ENCODE measurements at regions not wholly inside any gene's neighbourhood (a gene's known extent, or its start where the extent isn't known, plus 50 kb on each side); places are given as distances from the start of the nearest gene placed in this dataset.

- Histone ChIP-seq H3K9me3 (replicated peaks; ENCODE audit: control insufficient read depth, insufficient read depth, low read length) (no peaks in the 10 kb centered on the region), H4K20me1 (replicated peaks; ENCODE audit: control insufficient read depth, extremely low read depth, insufficient read depth, low read length) (no peaks in the 10 kb centered on the region), H3K27ac (ENCODE audit: insufficient read depth, low read depth, low read length) (no peak overlapping the region), H3K79me2 (ENCODE audit: control insufficient read depth, insufficient read depth, low read length) (no peaks in the 10 kb centered on the region), H3K27me3 (ENCODE audit: control insufficient read depth in 2 of 2, insufficient read depth in 2 of 2, low read length in 2 of 2) (no peaks in the 10 kb centered on the region), H3K9ac (replicated peaks; ENCODE audit: extremely low read depth, insufficient read depth, low read length) (no peak overlapping the region), H3K9me1 (replicated peaks; ENCODE audit: control insufficient read depth, extremely low read depth, insufficient read depth, low read length) (no peaks in the 10 kb centered on the region), H3K4me1 (ENCODE audit: control insufficient read depth, extremely low read depth, insufficient read depth, low read length) (no peaks in the 10 kb centered on the region), H3K4me3 (replicated peaks in 1 of 3; ENCODE audit: insufficient read depth in 1 of 3, low read depth in 1 of 3, low read length in 3 of 3) (no peak overlapping the region), H2AFZ (ENCODE audit: low read depth, low read length) (no peak overlapping the region), H3K36me3 (ENCODE audit: control insufficient read depth in 2 of 2, extremely low read depth in 1 of 2, insufficient read depth in 2 of 2, low read length in 2 of 2) (no peaks in the 10 kb centered on the region), H3K4me2 (ENCODE audit: insufficient read depth, low read length) (no peak overlapping the region)
- BruUV-seq (replicated peaks): no TSS peak
- intact Hi-C loops (cut with micrococcal nuclease) (no loop called here), dilution Hi-C loops (cut with MboI; ENCODE audit: extremely low pct_ligation_motif_present, low sequenced_read_pairs) (no loop called here)
- FAIRE-seq (no peak), DNase-seq (ENCODE audit: low read depth, low spot score) (no peak)
- CTCF ChIA-PET: interaction anchor here (0.8 to 1.4 kb wide), 2 partner anchors 23 to 25 kb away, joined by 3 read pairs; no protein-coding TSS in a partner anchor
- POLR2A ChIA-PET: no interaction called here
- no peak for TF ChIP-seq JUN (IDR thresholded peaks at IDR 0.05; ENCODE audit: borderline replicate concordance, insufficient read depth, insufficient read length, low read depth)
- TF ChIP-seq POLR2A (IDR thresholded peaks at IDR 0.05; ENCODE audit: low read depth, low read length): no peak
- no peak for TF ChIP-seq MYC (IDR thresholded peaks at IDR 0.05; ENCODE audit: low read depth, low read length)
- TF ChIP-seq GATA2 (IDR thresholded peaks at IDR 0.05; ENCODE audit: insufficient read depth, insufficient read length, low read depth, low read length): no peak
- no peak for TF ChIP-seq MAX (IDR thresholded peaks at IDR 0.05; ENCODE audit: insufficient read depth, insufficient read length)
- TF ChIP-seq FOS (IDR thresholded peaks at IDR 0.05; ENCODE audit: borderline replicate concordance, insufficient read depth, low read length): no peak
- TF ChIP-seq, protein P1, sequence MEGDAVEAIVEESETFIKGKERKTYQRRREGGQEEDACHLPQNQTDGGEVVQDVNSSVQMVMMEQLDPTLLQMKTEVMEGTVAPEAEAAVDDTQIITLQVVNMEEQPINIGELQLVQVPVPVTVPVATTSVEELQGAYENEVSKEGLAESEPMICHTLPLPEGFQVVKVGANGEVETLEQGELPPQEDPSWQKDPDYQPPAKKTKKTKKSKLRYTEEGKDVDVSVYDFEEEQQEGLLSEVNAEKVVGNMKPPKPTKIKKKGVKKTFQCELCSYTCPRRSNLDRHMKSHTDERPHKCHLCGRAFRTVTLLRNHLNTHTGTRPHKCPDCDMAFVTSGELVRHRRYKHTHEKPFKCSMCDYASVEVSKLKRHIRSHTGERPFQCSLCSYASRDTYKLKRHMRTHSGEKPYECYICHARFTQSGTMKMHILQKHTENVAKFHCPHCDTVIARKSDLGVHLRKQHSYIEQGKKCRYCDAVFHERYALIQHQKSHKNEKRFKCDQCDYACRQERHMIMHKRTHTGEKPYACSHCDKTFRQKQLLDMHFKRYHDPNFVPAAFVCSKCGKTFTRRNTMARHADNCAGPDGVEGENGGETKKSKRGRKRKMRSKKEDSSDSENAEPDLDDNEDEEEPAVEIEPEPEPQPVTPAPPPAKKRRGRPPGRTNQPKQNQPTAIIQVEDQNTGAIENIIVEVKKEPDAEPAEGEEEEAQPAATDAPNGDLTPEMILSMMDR (IDR thresholded peaks at IDR 0.05; ENCODE audit: extremely low read depth in 1 of 2, insufficient read depth in 1 of 2, low read depth in 1 of 2, low read length in 2 of 2): no peak
- TF ChIP-seq POLR2AphosphoS5 (IDR thresholded peaks at IDR 0.05; ENCODE audit: insufficient read depth, low read depth, low read length): no peak
- no peak for TF ChIP-seq EZH2 (IDR thresholded peaks at IDR 0.05; ENCODE audit: borderline replicate concordance, low read depth, low read length, severe bottlenecking)
These were observed 245.8 kb downstream of the SOX9 start for GRCh38 chr17:72366626-72367025.
